NOMO-1 (cell line): ENCODE measurements at regions not wholly inside any gene's neighbourhood (a gene's known extent, or its start where the extent isn't known, plus 50 kb on each side); places are given as distances from the start of the nearest gene placed in this dataset.
"Not testable (repeated sequence)": the region's sequence is repeated elsewhere in the genome, so short reads cannot be mapped to it uniquely, and the experiment has no call there.

Experiments
- DNase-seq, 2 experiments: peaks; one replicate each; lab custom pipeline; 2025; ENCODE audit not compliant: unreplicated experiment in 2 of 2; lab: John Stamatoyannopoulos, UW

GRCh38 chr6:140537834-140538705 lies 1163.6 kb upstream of the CITED2 start:
- DNase-seq = peak in 1 of 2 experiments; percentile 23

- DNase-seq = no peak
These were observed 1162.8 kb upstream of the CITED2 start for GRCh38 chr6:140537211-140537610.

DNA sequence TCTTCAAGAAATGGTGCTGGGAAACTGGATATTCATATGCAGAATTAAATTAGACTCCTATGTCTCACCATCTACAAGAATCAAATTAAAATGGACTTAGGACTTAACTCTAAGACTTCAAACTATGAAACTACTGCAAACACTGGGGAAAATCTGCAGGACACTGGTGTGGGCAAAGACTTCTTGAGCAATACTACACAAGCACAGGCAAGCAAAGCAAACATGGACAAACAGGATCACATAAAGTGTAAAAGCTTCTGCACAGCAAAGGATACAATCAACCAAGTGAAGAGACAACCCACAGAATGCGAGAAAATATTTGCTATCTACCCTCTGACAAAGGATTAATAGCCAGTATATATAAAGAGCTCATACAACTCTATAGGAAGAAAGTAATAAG lies 1161.1 kb upstream of the CITED2 start:
- no peak for DNase-seq

DNA sequence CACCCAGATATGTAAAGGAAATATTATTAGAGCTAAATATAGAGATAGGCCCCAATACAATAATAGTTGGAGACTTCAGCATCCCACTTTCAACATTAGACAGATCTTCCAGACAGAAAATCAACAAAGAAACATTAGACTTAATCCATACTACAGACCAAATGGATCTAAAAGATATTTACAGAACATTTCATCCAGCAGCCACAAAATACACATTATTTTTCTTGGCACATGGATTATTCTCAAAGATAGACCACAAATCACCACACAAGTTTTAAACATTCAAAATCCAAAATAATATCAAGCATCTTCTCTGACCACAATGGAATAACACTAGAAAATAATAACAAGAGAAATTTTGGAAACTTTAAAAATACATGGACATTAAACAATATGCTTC lies 1159.1 kb upstream of the CITED2 start:
- no peak for DNase-seq

DNA sequence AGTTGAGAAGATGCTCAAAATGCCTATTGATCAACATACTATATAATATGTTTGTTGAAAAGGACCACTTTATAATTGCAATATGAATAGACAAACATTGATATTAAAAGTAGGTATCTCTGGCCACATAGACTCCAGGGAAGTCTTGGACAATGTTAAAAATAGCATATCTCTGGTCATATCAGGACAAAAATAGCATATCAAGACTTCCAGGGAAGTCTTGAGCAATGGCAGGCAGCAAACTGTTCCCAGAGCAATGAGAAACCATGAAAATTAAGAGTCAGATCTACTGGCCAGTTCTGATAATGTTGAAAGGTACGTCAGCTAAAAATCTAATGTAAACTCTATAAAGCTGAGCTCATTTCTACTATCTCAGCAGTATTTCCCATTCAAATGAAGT lies 1130.3 kb upstream of the CITED2 start:
- no peak for DNase-seq

DNA sequence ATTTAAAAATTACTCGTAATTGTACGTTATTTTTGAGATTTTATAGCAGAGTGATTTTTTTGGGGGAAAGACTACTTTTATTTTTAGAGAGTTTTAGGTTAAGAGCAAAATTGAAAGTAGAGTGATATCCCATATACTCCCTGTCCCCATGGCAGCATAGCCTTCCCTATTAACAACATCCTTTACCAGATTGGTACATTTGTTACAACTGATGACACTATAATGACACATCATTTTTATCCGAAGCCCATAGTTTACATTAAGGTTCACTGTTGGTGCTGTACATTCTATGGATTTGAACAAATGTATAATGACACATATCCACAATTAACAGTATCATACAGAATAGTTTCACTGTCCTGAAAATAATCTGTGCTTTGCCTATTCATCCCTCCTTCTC lies 1126.4 kb upstream of the CITED2 start:
- DNase-seq = no peak

DNA sequence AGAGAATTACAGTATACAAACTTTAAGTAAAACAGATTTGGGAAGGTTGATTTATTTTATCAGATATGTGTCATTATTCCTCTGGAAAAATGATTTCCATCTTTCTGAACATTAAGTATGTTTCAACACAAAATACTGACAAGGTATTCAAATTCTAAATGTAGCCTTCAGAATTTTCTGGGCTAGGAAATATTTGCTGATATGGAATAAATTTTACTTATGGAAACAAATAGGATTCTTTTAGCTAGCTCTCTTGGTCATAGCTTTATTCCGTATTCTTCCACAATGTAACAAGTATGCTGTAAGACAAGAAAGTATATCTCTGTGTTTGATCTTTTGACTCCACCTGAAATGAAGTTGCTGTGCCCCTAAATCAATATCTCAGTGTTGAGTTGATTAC lies 1125.2 kb upstream of the CITED2 start:
- no peak for DNase-seq

DNA sequence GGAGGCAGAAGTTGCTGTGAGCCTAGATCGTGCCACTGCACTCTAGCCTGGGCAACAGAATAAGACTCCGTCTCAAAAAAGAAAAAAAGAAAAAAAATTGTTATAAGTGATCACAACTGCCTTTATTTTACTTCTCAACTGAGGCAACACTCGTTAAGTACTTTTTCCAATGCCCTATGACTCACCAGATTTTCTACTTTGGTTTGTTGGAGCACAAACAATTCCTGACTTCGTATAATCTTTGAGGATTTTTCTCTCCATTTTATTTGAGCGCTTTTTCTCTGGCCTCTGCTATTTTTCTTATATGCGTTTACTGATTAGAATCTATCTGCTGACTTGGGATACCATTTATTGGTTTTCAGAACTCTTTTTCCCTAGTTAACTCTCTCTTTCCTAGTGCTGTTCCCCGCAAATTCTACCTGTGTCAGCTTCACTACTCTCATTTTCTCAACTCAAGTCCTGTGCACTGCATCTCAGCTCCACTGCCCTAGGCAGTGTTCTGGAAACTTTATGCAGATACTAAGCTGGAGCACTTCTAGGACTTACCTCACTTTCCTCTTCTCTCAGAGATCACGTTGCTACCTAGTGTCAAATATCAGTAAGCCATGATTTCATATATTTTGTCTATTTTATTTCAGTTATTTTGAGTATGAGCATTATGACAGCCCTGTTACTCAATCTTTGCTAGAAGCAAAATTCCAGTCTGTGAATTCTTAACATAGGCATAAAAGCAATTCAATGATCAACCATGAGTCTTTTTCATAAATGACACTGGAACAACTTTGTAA lies 1120.1 kb upstream of the CITED2 start:
- DNase-seq = no peak

- DNase-seq = not testable (repeated sequence)
These were observed 1119.0 kb upstream of the CITED2 start for GRCh38 chr6:140493470-140493869.

GRCh38 chr6:140490081-140490480 lies 1115.6 kb upstream of the CITED2 start:
- no peak for DNase-seq

DNA sequence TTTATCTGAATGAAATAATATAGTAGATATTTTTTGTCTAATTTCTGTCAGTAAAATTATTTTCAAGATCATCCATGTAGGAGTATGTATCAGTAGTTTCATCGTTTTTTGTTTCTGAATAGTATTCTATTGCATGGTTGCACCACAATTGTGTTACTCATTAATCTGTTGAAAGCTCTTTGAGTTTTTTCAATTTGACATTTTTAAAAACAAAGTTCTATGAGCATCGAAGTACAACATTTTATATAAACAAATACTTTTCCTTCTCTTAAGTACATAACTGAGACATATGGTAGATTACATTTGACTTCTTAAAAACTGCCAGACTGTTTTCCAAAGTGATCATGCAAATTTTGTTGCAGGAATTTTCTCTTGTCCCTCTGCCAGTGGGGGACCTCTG lies 1113.1 kb upstream of the CITED2 start:
- DNase-seq = no peak

- no peak for DNase-seq
These were observed 1112.3 kb upstream of the CITED2 start for GRCh38 chr6:140486450-140487361.

DNA sequence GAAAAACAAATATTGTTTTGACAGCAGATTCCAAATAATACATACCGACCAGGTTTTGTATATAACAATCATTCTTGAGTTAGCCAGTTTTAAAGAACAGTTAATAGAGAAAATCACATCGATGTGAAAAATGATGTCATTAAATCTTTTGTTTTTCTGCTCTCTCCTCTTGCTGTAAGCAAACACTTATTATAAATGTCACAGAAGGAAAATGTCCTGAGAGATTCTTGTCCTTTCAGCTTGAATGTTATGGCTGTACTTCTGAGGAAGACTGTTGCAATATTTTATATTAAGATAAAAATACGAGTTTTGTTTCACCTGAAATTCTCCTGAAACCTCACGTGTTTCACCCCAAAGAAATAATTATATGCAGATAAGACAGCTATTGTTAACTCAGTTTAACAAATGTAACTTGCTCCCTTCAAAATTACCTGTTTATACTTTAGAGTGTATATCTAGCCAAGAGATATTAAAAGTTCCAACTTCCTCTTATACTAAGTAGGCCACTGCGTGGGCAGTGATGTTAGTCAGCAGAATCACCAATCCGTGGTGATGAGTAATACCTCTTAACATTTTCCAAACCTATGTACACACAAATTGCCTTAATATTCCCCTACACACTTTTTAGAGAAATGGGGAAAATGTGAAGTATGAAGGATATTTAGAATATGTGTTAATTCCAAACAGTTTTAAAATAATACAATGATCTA lies 1111.4 kb upstream of the CITED2 start:
- peak in 1 of 2 experiments; percentile 26 for DNase-seq

GRCh38 chr6:140480852-140481251 lies 1106.4 kb upstream of the CITED2 start:
- DNase-seq = peak; percentile 3 to 52

DNA sequence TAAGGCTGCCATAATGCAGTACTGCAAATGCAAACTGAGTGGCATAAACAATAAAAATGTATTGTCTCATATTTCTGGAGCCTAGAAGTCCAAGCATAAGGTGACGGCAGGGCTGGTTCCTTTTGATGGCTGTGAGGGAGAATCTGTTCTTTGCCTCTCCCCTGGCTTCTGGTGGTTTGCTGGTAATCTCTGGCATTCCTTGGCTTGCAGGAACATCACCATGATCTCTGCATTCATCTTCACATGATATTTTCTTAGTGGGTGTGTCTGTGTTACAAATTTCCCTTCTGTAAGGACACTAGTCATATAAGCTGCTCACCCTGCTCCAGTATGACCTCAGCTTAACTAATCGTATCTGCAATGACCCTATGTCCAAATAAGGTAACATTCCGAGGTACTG lies 1104.2 kb upstream of the CITED2 start:
- no peak for DNase-seq

- DNase-seq = no peak
These were observed 1100.6 kb upstream of the CITED2 start for GRCh38 chr6:140475086-140475485.

DNA sequence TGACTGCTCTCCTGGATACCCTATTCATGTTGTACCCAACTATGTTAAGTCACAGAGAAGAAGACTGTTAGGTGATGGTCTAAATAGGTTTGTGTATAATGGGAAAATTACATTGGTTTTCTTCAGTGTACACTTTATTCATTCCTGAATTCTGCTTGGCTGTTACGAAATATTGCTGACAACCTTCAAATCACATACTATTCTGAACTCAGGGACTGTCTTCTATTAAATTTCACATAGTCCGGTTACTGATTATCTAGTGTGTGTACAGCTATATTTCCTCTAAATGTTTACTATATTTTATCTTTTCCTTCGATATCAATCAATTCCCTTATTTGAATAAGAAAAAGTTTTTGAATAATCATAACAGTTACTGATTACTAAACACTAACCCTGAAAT lies 1090.3 kb upstream of the CITED2 start:
- DNase-seq = no peak

DNA sequence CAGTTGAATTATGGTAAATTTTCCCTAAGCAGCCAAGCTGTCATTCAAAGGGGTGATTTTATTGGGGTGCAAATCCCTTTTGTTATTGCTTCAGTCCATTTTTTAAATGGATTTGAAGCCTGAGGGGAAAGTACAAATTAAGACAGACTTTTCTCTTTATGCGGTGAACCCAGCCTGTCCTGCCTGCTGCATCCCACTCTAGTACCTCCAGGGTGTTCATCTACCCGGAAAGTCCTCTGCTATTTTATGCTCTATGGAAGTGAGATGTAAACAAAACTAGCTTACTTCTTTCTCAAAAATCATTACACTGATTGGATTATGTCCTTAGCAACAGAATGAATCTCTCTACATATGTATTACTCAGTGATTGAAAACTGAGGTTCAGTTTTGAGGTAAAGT lies 1088.9 kb upstream of the CITED2 start:
- peak in 1 of 2 experiments; percentile 25 for DNase-seq

GRCh38 chr6:140462453-140463311 lies 1088.2 kb upstream of the CITED2 start:
- DNase-seq = peak; percentile 47 to 78
